Eye (tissue), 1 donor: ENCODE measurements at regions not wholly inside any gene's neighbourhood (a gene's known extent, or its start where the extent isn't known, plus 50 kb on each side); places are given as distances from the start of the nearest gene placed in this dataset.
"Not testable (repeated sequence)": the region's sequence is repeated elsewhere in the genome, so short reads cannot be mapped to it uniquely, and the experiment has no call there.

Experiments used
- DNase-seq: peaks from one replicate; pipeline ENCODE4 v3.0.0-alpha.2; 2015

DNA sequence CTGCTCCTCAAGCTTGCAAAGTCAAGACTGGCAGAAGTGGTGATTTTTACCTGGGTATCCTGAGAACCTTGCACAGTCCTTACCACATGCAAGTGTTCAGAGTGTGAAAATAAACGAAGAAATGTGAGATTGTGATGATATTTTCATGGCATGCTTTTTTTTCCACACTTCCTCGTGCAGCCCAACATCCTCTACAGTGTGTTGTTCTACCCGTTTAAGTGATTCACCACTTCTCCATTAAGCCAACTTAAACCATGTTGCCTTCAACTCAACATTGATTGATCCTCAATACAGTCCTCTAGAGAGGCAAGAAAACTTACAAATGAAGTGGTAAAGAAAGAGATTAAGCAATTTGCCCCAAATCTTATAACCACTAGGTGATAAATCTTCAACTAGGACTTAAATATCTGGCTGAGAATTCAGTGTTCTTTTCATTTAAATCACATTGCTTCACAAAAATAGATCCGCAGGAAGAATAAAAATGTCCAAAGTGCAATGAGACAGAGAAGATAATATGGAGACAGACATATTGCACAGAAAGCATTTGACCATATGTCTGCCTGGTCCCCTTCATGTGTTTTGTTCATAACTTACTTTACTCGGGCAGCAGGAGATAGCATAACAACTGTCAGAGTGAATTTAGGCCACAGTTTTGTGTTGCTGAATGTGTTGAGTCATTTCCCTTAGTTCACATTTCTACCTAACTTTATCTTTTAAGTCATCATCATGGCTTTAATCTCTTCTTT lies 75.8 kb upstream of the PARP8 start:
- not testable (repeated sequence) for DNase-seq

DNA sequence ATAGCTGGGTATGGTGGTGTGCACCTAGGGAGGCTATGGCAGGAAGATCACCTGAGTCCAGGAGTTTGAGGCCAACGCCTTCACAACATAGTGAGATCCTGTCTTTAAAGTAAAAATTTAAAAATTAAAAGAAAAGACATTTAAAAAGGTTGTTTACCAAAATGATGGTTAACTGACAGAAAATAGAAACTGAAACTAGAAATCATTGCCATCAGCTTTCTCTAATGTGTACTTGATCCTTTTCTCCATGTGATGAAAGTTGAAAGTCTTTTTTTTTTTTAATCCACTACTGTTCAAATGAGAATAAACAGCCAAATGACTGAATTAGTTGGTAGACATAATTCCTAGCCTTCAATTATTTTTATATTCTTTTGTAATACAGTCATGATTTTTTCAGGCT lies 75.1 kb upstream of the PARP8 start:
- not testable (repeated sequence) for DNase-seq

DNA sequence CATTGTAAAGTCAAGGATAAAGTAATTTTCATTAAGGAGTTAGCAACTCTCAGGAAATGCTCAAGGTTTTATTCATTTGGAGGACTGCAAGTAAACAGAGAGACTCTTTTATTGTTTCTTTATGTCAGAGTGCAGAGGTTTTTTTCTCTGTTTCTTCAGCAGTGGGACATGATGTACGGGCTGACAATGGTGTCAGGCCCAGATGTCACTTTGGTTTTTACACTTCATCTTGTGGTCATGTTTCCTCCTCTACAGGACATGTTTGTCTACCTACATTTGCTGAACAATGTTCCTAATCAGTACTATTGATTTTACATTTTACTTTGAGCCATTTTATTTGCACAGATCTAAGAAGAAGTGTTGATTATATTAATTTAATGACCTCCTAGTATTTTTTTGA lies 72.8 kb upstream of the PARP8 start:
- no peak for DNase-seq

DNA sequence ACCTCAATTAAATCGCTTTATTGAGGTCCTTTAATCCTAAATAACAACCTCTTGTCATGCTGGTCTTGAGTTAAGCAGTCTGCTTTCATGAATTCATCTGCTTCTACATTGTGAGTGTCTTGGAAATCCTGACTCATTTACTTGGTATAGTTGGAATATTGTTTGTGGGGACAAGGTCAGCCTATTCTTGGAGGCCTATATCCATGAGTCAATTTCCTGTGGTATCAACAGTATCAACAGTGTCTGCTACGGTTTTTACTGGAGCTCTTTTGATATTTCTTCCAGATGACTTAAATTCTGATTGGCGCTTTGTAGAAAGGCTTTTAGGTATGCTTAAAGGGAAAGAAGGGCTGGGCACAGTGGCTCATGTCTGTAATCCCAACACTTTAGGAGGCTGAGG lies 71.2 kb upstream of the PARP8 start:
- DNase-seq, result peak; percentile 25

DNA sequence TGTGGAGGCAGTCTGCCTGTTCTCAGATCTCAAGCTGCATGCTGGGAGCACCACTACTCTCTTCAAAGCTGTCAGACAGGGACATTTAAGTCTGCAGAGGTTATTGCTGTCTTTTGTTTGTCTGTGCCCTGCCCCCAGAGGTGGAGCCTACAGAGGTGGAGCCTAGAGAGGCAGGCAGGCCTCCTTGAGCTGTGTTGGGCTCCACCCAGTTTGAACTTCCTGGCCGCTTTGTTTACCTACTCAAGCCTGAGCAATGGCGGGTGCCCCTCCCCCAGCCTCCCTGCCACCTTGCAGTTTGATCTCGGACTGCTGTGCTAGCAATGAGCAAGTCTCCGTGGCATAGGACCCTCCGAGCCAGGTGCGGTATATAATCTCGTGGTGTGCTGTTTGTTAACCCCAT lies 64.9 kb upstream of the PARP8 start:
- DNase-seq, result not testable (repeated sequence)

DNA sequence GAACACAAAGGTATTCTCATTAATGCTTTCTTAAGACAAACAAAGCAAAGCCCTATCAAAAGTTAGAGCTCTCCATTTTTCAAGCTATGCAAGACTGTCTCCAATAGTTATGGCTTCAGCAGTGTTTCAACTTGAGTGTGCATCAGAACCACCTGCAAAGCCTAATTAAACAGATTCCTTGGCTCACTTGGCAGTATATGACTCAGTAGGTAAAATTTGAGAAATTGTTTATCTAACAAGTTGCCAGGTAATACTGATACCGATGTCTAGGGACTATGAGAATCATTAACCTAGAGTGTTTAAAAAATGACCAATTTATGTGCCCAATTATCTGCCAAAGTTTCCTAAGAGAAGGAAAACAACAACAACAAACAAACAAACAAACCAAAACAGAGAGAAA lies 60.3 kb upstream of the PARP8 start:
- DNase-seq, result no peak

DNA sequence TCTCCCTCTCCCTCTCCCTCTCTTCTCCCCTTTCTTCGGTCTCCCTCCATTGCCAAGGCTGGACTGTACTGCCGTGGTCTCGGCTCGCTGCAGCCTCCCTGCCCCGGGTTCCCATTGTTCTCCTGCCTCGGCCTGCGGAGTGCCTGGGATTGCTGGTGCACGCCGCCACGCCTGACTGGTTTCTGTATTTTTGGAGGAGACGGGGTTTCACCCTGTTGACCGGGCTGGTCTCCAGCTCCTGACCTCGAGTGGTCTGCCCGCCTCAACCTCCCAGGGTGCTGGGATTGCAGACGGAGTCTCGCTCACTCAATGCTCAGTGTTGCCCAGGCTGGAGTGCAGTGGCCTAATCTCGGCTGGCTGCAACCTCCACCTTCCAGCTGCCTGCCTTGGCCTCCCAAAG lies 59.0 kb upstream of the PARP8 start:
- DNase-seq, result not testable (repeated sequence)

DNA sequence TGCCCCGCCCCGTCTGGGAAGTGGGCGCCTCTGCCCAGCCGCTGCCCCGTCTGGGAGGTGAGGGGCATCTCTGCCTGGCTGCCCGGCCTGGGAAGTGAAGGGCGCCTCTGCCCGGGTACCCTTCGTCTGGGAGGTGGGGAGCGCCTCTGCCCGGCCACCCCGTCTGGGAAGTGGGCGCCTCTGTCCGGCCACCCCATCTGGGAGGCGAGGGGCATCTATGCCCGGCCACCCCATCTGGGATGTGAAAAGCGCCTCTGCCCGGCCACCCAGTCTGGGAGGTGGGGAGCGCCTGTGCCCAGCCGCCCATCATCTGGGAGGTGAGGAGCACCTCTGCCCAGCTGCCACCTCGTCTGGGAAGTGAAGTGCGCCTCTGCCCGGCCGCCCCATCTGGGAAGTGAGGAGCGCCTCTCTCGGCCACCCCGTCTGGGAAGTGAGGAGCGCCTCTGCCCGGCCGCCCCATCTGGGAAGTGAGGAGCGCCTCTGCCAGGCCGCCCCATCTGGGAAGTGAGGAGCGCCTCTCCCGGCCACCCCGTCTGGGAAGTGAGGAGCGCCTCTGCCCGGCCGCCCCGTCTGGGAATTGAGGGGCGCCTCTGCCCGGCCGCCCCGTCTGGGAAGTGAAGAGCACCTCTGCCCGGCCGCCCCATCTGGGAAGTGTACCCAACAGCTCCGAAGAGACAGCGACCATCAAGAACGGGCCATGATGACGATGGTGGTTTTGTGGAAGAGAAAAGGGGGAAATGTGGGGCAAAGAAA lies 58.3 kb upstream of the PARP8 start:
- DNase-seq, result not testable (repeated sequence)

DNA sequence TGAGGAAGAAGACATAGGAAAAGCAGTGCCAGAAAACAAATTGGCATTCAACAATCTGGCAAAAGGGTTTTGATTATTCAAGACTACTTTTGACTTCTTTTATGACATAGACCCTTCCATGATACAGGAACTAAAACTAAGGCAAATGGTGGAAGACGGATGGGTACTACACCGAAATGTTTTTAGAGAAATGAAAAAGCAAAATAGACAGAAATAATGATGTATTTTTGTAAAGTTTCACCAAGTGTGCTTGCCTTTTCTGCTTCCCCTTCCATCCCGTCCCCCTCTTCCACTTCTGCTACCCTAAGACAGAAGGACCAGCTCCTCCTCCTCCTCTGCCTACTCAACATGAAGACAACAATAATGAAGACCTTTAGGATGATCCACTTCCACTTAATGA lies 53.4 kb upstream of the PARP8 start:
- DNase-seq, result not testable (repeated sequence)
